Astrocyte of the cerebellum (primary cell): ENCODE measurements at regions not wholly inside any gene's neighbourhood (a gene's known extent, or its start where the extent isn't known, plus 50 kb on each side); places are given as distances from the start of the nearest gene placed in this dataset.
"Not testable (repeated sequence)": the region's sequence is repeated elsewhere in the genome, so short reads cannot be mapped to it uniquely, and the experiment has no call there.

Source experiments
- DNase-seq: peaks from one replicate; pipeline ENCODE4 v3.0.0-alpha.2; 2011; ENCODE audit warnings: low read depth
- H3K4me3 ChIP-seq: 2 replicates; pipeline ENCODE4 v1.5.1; 2011; ENCODE audit warnings: mild to moderate bottlenecking, low read depth, low read length, moderate library complexity
- in situ Hi-C: cut with HindIII; loops from 2 replicates; pipeline ENCODE4 v1.10.0; 2017; ENCODE audit warnings: low sequenced_read_pairs
- TF ChIP-seq, protein P1 (sequence below): IDR thresholded peaks from 2 replicates; pipeline ENCODE4 v1.5.1; 2012; ENCODE audit warnings: low read length, low read depth, moderate library complexity, mild to moderate bottlenecking; ENCODE audit errors: missing control alignments

DNA sequence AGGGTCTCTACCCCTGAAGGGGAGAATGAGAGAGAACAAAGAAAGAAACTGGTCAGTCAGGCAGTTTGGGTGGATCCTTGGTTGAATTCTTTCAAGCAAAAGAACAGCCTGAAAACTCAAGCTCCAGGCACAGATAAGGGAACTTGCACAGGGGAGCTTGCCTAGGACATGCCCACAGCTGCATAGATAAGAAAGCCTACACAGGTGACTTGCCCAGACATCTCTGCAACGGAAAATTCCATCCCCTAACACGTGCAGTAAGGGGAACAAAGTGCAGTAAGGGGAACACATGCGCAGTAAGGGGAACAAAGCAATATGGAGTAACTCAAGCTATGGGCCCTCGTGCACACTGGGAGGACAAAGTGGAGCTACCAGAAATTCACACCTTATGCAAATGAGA is 540.1 kb upstream of the MIS18BP1 start:
- TF ChIP-seq, protein P1, sequence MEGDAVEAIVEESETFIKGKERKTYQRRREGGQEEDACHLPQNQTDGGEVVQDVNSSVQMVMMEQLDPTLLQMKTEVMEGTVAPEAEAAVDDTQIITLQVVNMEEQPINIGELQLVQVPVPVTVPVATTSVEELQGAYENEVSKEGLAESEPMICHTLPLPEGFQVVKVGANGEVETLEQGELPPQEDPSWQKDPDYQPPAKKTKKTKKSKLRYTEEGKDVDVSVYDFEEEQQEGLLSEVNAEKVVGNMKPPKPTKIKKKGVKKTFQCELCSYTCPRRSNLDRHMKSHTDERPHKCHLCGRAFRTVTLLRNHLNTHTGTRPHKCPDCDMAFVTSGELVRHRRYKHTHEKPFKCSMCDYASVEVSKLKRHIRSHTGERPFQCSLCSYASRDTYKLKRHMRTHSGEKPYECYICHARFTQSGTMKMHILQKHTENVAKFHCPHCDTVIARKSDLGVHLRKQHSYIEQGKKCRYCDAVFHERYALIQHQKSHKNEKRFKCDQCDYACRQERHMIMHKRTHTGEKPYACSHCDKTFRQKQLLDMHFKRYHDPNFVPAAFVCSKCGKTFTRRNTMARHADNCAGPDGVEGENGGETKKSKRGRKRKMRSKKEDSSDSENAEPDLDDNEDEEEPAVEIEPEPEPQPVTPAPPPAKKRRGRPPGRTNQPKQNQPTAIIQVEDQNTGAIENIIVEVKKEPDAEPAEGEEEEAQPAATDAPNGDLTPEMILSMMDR = no peak
- H3K4me3 ChIP-seq = no peak overlapping the region
- in situ Hi-C loops = no loop called here
- no peak for DNase-seq

DNA sequence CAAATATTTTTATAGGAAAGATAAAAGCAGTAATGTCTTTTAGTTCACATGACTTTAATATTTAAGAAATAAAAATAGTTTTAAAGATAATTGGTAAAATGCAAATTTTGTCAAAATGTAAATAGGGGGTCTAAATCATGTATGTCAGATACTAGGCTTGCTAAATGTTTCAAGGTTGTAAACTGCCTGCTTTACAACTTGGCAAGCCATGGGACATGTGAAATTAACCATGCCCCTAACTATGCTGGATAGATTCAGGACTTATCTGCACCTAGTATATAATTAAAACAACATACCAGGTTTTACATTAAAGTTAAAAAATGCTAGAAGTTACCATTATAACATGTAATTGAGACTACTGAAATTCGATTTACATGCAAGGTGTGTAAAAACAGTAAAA is 537.3 kb upstream of the MIS18BP1 start:
- in situ Hi-C loops = no loop called here
- TF ChIP-seq, protein P1 = no peak
- no peak for DNase-seq
- no peak overlapping the region for H3K4me3 ChIP-seq

DNA sequence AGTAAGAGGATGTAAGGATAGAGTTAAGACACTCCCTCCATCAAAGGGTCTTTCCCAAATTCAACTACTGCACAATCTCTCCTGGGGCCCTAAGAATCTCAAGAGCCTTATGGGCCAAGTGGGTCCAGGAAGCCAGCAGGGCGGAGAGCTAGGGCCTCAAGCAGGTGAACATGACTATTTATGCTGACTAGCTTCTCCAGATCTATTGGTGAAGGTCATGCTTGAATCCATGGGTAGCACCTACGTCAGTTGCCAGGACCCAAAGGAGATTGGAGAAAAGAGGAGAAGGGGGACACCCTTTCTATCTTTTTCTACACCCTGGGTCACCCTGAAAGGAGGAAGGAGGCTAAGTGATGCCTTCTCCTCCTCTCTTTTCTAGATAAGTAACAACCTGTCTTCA is 534.2 kb upstream of the MIS18BP1 start:
- in situ Hi-C loops = no loop called here
- TF ChIP-seq, protein P1 = no peak
- H3K4me3 ChIP-seq = no peak overlapping the region
- DNase-seq = no peak

DNA sequence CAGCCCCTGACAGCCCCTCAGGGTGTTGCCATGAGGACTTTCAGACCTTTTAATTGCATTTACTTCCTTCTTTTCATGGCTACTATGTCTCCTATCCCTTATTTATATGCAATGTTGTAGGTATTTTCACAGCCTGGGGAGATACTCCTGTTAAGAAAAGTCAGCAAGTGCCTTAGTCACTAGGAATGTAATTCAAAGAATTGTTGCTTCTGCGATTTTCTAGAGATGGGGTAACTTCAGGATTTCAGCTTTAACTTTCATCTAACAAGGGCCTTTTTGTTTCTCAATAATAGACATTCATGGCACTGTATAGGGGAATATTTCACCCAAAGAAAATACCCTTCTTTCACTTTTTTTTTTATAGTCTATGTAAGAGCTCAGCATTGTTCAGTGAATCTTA is 533.3 kb upstream of the MIS18BP1 start:
- TF ChIP-seq, protein P1 = no peak
- no peak overlapping the region for H3K4me3 ChIP-seq
- no peak for DNase-seq
- in situ Hi-C loops = no loop called here

DNA sequence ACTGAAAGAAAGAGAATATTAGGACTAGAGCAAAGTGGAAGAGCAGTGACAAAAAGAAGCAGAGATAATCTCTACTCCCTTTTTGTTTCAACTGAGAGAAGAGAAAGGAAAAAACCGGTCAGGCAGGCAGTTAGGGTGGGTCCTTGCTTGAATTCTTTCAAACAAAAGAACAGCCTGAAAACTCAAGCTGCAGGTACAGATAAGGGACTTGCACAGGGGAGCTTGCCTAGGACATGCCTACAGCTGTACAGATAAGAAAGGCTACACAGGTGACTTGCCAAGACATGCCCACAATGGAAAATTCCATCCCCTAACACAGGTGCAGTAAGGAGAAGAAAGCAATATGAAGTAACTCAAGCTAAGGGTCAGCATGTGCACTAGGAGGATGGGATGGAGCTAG is 532.2 kb upstream of the MIS18BP1 start:
- in situ Hi-C loops = no loop called here
- H3K4me3 ChIP-seq = no peak overlapping the region
- no peak for DNase-seq
- TF ChIP-seq, protein P1 = no peak

DNA sequence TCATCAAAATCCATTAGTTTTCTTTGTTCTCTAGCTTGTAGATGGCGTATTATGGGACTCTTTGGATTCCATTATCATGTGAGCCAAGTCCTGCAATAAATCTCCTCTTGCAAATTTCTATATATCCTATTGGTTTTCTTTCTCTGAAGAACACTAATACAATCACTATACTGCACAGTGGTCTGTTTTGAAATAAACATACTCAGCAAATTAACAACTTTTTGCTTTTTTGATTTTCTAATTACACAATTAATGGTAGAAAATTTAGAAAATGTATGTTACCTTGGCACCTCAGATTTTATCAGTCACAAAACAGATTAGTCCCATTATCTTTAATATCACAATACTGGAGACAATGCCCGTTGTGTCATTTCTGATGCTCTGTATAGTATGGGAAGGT is 513.2 kb upstream of the MIS18BP1 start:
- in situ Hi-C loops = no loop called here
- TF ChIP-seq, protein P1 = no peak
- no peak for DNase-seq
- H3K4me3 ChIP-seq = no peak overlapping the region

DNA sequence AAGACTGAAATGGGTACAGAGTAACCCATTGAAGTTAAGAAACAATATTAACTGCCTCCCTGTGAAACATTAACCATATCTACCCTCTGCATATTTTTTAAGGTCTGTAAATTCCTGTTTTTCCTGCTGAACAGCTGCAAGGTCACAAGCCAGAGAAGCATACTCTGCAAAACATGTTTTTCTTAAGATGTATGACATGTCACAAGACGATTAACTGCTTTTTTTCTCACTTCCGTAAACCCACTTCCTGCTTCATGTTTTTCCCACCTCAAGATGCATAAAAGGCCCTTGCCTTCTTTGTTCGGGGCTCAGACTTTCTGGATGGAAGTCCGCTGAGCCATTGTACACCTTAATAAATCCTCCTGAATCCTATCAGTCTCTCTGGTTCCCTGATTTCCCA is 504.7 kb upstream of the MIS18BP1 start:
- in situ Hi-C loops = no loop called here
- TF ChIP-seq, protein P1 = no peak
- DNase-seq = no peak
- no peak overlapping the region for H3K4me3 ChIP-seq

DNA sequence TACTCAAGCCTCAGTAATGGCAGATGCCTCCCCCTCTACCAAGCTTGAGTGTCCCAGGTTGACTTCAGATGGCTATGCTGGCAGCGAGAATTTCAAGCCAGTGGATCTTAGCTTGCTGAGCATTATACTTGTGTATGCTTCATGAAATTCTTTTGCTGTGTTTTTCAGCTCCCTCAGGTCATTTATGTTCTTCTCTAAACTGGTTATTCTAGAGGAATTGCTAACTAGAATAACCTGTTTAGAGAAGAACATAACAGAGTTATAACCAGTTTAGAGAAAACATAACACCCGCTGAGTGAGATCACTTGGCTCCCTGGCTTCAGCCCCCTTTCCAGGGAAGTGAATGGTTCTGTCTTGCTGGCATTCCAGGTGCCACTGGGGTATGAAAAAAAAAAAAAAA is 503.4 kb upstream of the MIS18BP1 start:
- in situ Hi-C loops, DNase-seq, H3K4me3 ChIP-seq: not testable (repeated sequence)
